Body of pancreas (tissue), 4 donors: ENCODE measurements at regions not wholly inside any gene's neighbourhood (a gene's known extent, or its start where the extent isn't known, plus 50 kb on each side); places are given as distances from the start of the nearest gene placed in this dataset.

Source experiments
- POLR2A ChIP-seq, 3 donors: fragments of 450-650 bp; IDR thresholded peaks; one replicate each; pipeline ENCODE4 v1.6.1; 2016; ENCODE audit warnings: antibody characterized with exemption in 3 of 3, mild to moderate bottlenecking in 2 of 3
- TF ChIP-seq, protein P1 (sequence below), 7 experiments: fragments of 450-650 bp in 4 of 7; fragments of 200-600 bp in 3 of 7; sonication (generic) in 3 of 7; IDR thresholded peaks; one replicate each; pipeline ENCODE4 v1.5.1; 2016 to 2019; ENCODE audit warnings: antibody characterized with exemption in 7 of 7

DNA sequence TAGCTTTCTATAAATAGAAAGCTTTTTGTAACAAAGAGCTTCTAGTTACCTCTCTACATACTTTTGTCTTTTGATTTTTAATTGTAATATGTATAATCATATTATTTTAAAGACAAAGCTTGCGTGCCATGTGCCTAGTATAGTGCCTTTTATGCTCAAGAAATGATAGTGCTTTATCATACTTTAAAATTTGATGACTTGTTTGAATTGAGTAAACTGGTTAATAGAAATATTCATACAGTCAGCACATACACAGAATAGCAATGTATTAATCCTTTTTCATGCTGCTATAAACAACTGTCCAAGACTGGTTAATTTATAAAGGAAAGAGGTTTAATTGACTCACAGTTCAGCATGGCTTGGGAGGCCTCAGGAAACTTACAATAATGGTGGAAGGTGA, 313.0 kb downstream of the FRK start:
- TF ChIP-seq, protein P1, sequence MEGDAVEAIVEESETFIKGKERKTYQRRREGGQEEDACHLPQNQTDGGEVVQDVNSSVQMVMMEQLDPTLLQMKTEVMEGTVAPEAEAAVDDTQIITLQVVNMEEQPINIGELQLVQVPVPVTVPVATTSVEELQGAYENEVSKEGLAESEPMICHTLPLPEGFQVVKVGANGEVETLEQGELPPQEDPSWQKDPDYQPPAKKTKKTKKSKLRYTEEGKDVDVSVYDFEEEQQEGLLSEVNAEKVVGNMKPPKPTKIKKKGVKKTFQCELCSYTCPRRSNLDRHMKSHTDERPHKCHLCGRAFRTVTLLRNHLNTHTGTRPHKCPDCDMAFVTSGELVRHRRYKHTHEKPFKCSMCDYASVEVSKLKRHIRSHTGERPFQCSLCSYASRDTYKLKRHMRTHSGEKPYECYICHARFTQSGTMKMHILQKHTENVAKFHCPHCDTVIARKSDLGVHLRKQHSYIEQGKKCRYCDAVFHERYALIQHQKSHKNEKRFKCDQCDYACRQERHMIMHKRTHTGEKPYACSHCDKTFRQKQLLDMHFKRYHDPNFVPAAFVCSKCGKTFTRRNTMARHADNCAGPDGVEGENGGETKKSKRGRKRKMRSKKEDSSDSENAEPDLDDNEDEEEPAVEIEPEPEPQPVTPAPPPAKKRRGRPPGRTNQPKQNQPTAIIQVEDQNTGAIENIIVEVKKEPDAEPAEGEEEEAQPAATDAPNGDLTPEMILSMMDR (IDR thresholded peaks at IDR 0.05), result no peak
- no peak for TF ChIP-seq POLR2A (IDR thresholded peaks at IDR 0.05)
